Mesendoderm (in vitro differentiated cells): ENCODE measurements at regions not wholly inside any gene's neighbourhood (a gene's known extent, or its start where the extent isn't known, plus 50 kb on each side); places are given as distances from the start of the nearest gene placed in this dataset.

Experiments
- DNase-seq: peaks from one replicate; pipeline ENCODE4 v3.0.0; 2013
- H2AK5ac ChIP-seq: 2 replicates; pipeline ENCODE4 v1.6.1; 2013; ENCODE audit warnings: low read length, inconsistent platforms
- H2BK120ac ChIP-seq: 2 replicates; pipeline ENCODE4 v1.6.1; 2013; ENCODE audit warnings: low read depth, mild to moderate bottlenecking, low read length, moderate library complexity, mixed read lengths
- H2BK15ac ChIP-seq: replicated peaks from 2 replicates; pipeline ENCODE4 v1.6.1; 2013; ENCODE audit warnings: low read depth, mild to moderate bottlenecking, moderate library complexity
- H2BK5ac ChIP-seq: 2 replicates; pipeline ENCODE4 v1.6.1; 2013; ENCODE audit warnings: low read length, inconsistent platforms
- H3K18ac ChIP-seq: 2 replicates; pipeline ENCODE4 v1.6.1; 2013; ENCODE audit warnings: mild to moderate bottlenecking, low read length, mixed read lengths
- H3K23ac ChIP-seq: one replicate; pipeline ENCODE4 v1.6.1; 2013; ENCODE audit warnings: low read length
- H3K27ac ChIP-seq: 2 replicates; pipeline ENCODE4 v1.5.1; 2013; ENCODE audit warnings: low read depth, mild to moderate bottlenecking, inconsistent platforms, low read length, moderate library complexity
- H3K27me3 ChIP-seq: 2 replicates; pipeline ENCODE4 v1.6.1; 2013; ENCODE audit warnings: low read length, control low read depth, mild to moderate bottlenecking, inconsistent platforms; ENCODE audit not compliant: insufficient read depth, poor library complexity
- H3K36me3 ChIP-seq: 2 replicates; pipeline ENCODE4 v1.6.1; 2013; ENCODE audit warnings: low read length, inconsistent platforms; ENCODE audit not compliant: control insufficient read depth, insufficient read depth
- H3K4ac ChIP-seq: one replicate; pipeline ENCODE4 v1.6.1; 2013; ENCODE audit warnings: low read depth, mild to moderate bottlenecking, low read length, moderate library complexity
- H3K4me1 ChIP-seq: 2 replicates; pipeline ENCODE4 v1.6.1; 2013; ENCODE audit warnings: low read depth, low read length, inconsistent platforms; ENCODE audit not compliant: control insufficient read depth
- H3K4me2 ChIP-seq: 2 replicates; pipeline ENCODE4 v1.6.1; 2013; ENCODE audit warnings: low read length
- H3K4me3 ChIP-seq: 2 replicates; pipeline ENCODE4 v1.5.1; 2013; ENCODE audit warnings: mild to moderate bottlenecking, low read length
- H3K56ac ChIP-seq: one replicate; pipeline ENCODE4 v1.6.1; 2013; ENCODE audit warnings: low read length
- H3K79me1 ChIP-seq: 2 replicates; pipeline ENCODE4 v1.6.1; 2013; ENCODE audit warnings: low read length, inconsistent platforms
- H3K79me2 ChIP-seq: 2 replicates; pipeline ENCODE4 v1.6.1; 2013; ENCODE audit warnings: mild to moderate bottlenecking, low read length; ENCODE audit not compliant: control insufficient read depth, insufficient read depth
- H3K9ac ChIP-seq: 2 replicates; pipeline ENCODE4 v1.6.1; 2013; ENCODE audit warnings: low read length, inconsistent platforms
- H4K5ac ChIP-seq: one replicate; pipeline ENCODE4 v1.6.1; 2013; ENCODE audit warnings: low read length
- H4K8ac ChIP-seq: one replicate; pipeline ENCODE4 v1.6.1; 2013; ENCODE audit warnings: low read depth, mild to moderate bottlenecking, control low read depth, low read length, moderate library complexity
- WGBS: extraction: QIAGEN DNeasy Blood & Tissue Kit; methylation state at CpG from one replicate; pipeline ENCODE4 v1.1.7; 2013; ENCODE audit warnings: low lambda C conversion rate, missing lambda C conversion rate; ENCODE audit not compliant: insufficient coverage; ENCODE audit errors: extremely low coverage; 5-methylcytosine and 5-hydroxymethylcytosine counted together

DNA sequence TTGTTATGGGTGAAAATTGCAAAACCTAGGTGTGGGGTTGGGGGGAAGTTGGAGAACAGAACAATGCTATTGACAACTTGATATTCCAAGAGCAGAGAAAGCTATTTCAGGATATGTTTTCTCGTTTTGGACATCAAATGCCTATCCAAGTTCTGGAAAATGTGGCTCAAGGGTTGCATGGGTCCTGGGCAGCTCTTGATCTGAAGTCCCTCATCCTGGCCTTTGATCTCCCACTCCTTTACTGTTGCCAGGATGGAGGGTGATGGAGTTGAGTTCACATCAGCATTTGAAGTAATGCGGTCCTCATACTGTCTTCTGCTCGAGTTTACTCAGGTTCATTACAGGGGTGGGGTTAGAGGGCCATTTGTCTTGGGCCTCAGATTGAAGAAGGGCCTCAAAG is 76.9 kb upstream of the RPS23 start:
- Histone ChIP-seq H3K56ac (no peak overlapping the region), H2BK120ac (no peak overlapping the region), H3K4ac (no peak overlapping the region), H2BK5ac (no peak overlapping the region), H3K27ac (no peak overlapping the region), H4K8ac (no peak overlapping the region), H3K79me1 (no peaks in the 10 kb centered on the region), H3K9ac (no peak overlapping the region), H4K5ac (no peak overlapping the region), H3K18ac (no peak overlapping the region), H2BK15ac (no peak overlapping the region), H2AK5ac (no peak overlapping the region), H3K27me3 (no peaks in the 10 kb centered on the region), H3K4me3 (no peak overlapping the region), H3K36me3 (no peaks in the 10 kb centered on the region), H3K23ac (no peak overlapping the region), H3K4me2 (no peak overlapping the region), H3K79me2 (no peaks in the 10 kb centered on the region), H3K4me1 (peaks cover 2% of the 10 kb centered on the region)
- DNase-seq, result no peak
- WGBS, result no CpG with 5 or more reads among the region's 3 CpGs

DNA sequence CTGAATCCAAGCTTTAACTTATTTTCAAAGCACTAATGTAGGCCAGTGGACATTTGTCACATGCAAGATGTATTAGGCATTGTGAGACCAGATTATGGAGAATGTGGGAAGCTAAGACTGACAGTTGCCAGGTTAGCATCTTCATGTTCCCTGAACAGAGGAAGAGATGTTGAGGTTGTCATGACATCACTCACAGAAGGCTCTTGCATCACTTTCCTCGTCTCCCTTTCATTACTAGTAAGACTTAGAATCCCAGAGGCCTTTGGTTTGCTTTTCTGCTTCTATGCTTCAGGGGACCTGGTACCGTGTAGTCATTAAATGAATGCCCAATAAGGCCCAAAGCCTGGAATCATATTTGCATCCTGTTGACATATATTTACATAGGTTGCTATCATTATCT is 76.4 kb upstream of the RPS23 start:
- Histone ChIP-seq H3K4me2 (no peak overlapping the region), H3K36me3 (no peaks in the 10 kb centered on the region), H2BK5ac (no peak overlapping the region), H3K56ac (no peak overlapping the region), H3K4me1 (peaks cover 2% of the 10 kb centered on the region), H3K4ac (no peak overlapping the region), H4K5ac (no peak overlapping the region), H3K79me2 (no peaks in the 10 kb centered on the region), H3K9ac (no peak overlapping the region), H4K8ac (no peak overlapping the region), H3K79me1 (no peaks in the 10 kb centered on the region), H3K23ac (no peak overlapping the region), H3K18ac (no peak overlapping the region), H2BK120ac (no peak overlapping the region), H3K4me3 (no peak overlapping the region), H2BK15ac (no peak overlapping the region), H3K27me3 (no peaks in the 10 kb centered on the region), H2AK5ac (no peak overlapping the region), H3K27ac (no peak overlapping the region)
- DNase-seq, result no peak
- WGBS, result no CpG with 5 or more reads among the region's 2 CpGs

- Histone ChIP-seq H3K4ac (no peak overlapping the region), H3K18ac (no peak overlapping the region), H2BK5ac (no peak overlapping the region), H3K79me2 (no peaks in the 10 kb centered on the region), H3K36me3 (no peaks in the 10 kb centered on the region), H2BK15ac (no peak overlapping the region), H2AK5ac (no peak overlapping the region), H3K23ac (no peak overlapping the region), H2BK120ac (no peak overlapping the region), H3K4me2 (no peak overlapping the region), H3K27me3 (no peaks in the 10 kb centered on the region), H3K4me1 (peaks cover 2% of the 10 kb centered on the region), H3K9ac (no peak overlapping the region), H4K5ac (no peak overlapping the region), H3K79me1 (no peaks in the 10 kb centered on the region), H3K4me3 (no peak overlapping the region), H4K8ac (no peak overlapping the region), H3K27ac (no peak overlapping the region), H3K56ac (no peak overlapping the region)
- no peak for DNase-seq
- WGBS, result no CpG with 5 or more reads among the region's 3 CpGs
Measured at GRCh38 chr5:82353522-82353921, 75.4 kb upstream of the RPS23 start.

GRCh38 chr5:82352146-82352791 is 74.1 kb upstream of the RPS23 start:
- no peaks in the 10 kb centered on the region for H3K27me3 ChIP-seq
- no peak overlapping the region for H3K56ac ChIP-seq
- no peak overlapping the region for H3K27ac ChIP-seq
- H4K8ac ChIP-seq, result no peak overlapping the region
- H3K79me1 ChIP-seq, result no peaks in the 10 kb centered on the region
- no peak overlapping the region for H2BK120ac ChIP-seq
- no peak overlapping the region for H3K9ac ChIP-seq
- no peak overlapping the region for H2BK15ac ChIP-seq
- H3K36me3 ChIP-seq, result no peaks in the 10 kb centered on the region
- no peak overlapping the region for H3K4me3 ChIP-seq
- H2AK5ac ChIP-seq, result no peak overlapping the region
- WGBS, result no CpG with 5 or more reads among the region's 7 CpGs
- H3K4me1 ChIP-seq, result no peaks in the 10 kb centered on the region
- no peak overlapping the region for H3K23ac ChIP-seq
- no peak overlapping the region for H3K4me2 ChIP-seq
- H3K18ac ChIP-seq, result no peak overlapping the region
- DNase-seq, result no peak
- H3K4ac ChIP-seq, result no peak overlapping the region
- no peaks in the 10 kb centered on the region for H3K79me2 ChIP-seq
- no peak overlapping the region for H4K5ac ChIP-seq
- H2BK5ac ChIP-seq, result no peak overlapping the region

- Histone ChIP-seq H3K4ac (no peak overlapping the region), H4K8ac (no peak overlapping the region), H3K56ac (no peak overlapping the region), H3K9ac (no peak overlapping the region), H2BK120ac (no peak overlapping the region), H4K5ac (no peak overlapping the region), H3K27ac (no peak overlapping the region), H3K27me3 (no peaks in the 10 kb centered on the region), H3K79me1 (no peaks in the 10 kb centered on the region), H2AK5ac (no peak overlapping the region), H3K4me1 (no peaks in the 10 kb centered on the region), H3K23ac (no peak overlapping the region), H2BK15ac (no peak overlapping the region), H3K18ac (no peak overlapping the region), H3K36me3 (no peaks in the 10 kb centered on the region), H3K4me3 (no peak overlapping the region), H3K4me2 (no peak overlapping the region), H3K79me2 (no peaks in the 10 kb centered on the region), H2BK5ac (no peak overlapping the region)
- WGBS, result no CpG with 5 or more reads among the region's 2 CpGs
- peak; percentile 74 for DNase-seq
Measured at GRCh38 chr5:82351754-82352145, 73.6 kb upstream of the RPS23 start.

- Histone ChIP-seq H3K79me2 (no peaks in the 10 kb centered on the region), H2AK5ac (no peak overlapping the region), H4K5ac (no peak overlapping the region), H3K4me1 (no peaks in the 10 kb centered on the region), H3K27me3 (no peaks in the 10 kb centered on the region), H3K23ac (no peak overlapping the region), H3K4me3 (no peak overlapping the region), H3K56ac (no peak overlapping the region), H3K79me1 (no peaks in the 10 kb centered on the region), H3K36me3 (no peaks in the 10 kb centered on the region), H2BK120ac (no peak overlapping the region), H3K18ac (no peak overlapping the region), H3K4ac (no peak overlapping the region), H3K9ac (no peak overlapping the region), H2BK5ac (no peak overlapping the region), H4K8ac (no peak overlapping the region), H2BK15ac (no peak overlapping the region), H3K4me2 (no peak overlapping the region), H3K27ac (no peak overlapping the region)
- DNase-seq, result no peak
- no CpG with 5 or more reads among the region's 1 CpG for WGBS
Measured at GRCh38 chr5:82351297-82351696, 73.1 kb upstream of the RPS23 start.
